GM12873 (cell line): ENCODE measurements at regions not wholly inside any gene's neighbourhood (a gene's known extent, or its start where the extent isn't known, plus 50 kb on each side); places are given as distances from the start of the nearest gene placed in this dataset.

Source experiments
- TF ChIP-seq, protein P1 (sequence below): IDR thresholded peaks from 2 replicates; pipeline ENCODE4 v1.5.1; 2012; ENCODE audit warnings: low read depth, mild to moderate bottlenecking, moderate library complexity, low read length, control low read depth; ENCODE audit not compliant: insufficient read depth; ENCODE audit errors: missing control alignments

GRCh38 chr12:91833780-91834359 lies 311.8 kb downstream of the BTG1 start:
- TF ChIP-seq, protein P1, sequence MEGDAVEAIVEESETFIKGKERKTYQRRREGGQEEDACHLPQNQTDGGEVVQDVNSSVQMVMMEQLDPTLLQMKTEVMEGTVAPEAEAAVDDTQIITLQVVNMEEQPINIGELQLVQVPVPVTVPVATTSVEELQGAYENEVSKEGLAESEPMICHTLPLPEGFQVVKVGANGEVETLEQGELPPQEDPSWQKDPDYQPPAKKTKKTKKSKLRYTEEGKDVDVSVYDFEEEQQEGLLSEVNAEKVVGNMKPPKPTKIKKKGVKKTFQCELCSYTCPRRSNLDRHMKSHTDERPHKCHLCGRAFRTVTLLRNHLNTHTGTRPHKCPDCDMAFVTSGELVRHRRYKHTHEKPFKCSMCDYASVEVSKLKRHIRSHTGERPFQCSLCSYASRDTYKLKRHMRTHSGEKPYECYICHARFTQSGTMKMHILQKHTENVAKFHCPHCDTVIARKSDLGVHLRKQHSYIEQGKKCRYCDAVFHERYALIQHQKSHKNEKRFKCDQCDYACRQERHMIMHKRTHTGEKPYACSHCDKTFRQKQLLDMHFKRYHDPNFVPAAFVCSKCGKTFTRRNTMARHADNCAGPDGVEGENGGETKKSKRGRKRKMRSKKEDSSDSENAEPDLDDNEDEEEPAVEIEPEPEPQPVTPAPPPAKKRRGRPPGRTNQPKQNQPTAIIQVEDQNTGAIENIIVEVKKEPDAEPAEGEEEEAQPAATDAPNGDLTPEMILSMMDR: no peak

DNA sequence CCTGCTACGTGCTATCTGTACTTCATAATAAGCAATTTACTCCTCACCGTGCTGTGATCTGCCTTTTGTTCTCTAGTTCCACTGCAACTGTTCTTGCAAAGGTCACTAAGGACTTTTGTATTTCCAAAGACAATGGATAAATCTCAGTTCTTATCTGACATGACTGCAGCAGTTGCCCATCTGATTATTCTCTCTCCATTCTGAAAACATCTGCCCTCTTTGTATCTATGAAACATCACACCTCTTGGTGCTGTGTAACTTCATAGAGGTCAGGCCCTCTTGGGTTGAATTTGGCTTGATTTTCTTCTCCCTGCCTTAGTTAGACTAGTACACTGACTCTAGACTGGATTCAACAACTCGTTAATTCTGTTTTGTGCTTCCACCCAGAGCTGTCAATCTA lies 319.6 kb downstream of the BTG1 start:
- TF ChIP-seq, protein P1: no peak

DNA sequence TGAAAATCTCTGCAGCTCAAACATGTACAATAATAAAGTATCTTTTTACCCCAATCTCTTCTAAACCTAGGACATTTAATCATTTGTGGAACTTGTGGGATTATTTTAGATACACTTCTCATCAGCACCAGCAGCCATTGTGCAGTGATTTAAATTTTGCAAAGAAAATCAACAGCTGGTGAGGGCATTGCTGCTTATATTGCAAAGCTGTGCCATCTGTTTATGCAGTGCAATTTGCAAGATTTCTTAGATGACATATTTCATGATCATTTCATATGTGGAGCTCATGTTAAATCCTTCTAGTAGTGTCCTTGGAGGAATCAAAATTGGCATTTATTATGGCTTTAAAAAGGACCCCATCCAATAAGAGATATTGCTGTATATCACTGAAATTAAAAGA lies 320.7 kb downstream of the BTG1 start:
- TF ChIP-seq, protein P1: no peak

GRCh38 chr12:91819132-91819447 lies 326.6 kb downstream of the BTG1 start:
- TF ChIP-seq, protein P1: no peak

GRCh38 chr12:91818227-91819131 lies 327.2 kb downstream of the BTG1 start:
- TF ChIP-seq, protein P1: no peak

- TF ChIP-seq, protein P1: no peak
Observed at GRCh38 chr12:91817517-91817916, 328.1 kb downstream of the BTG1 start.

- TF ChIP-seq, protein P1: no peak
Observed at GRCh38 chr12:91813701-91814100, 331.9 kb downstream of the BTG1 start.
